ENCODE measurements at regions not wholly inside any gene's neighbourhood (a gene's known extent, or its start where the extent isn't known, plus 50 kb on each side); places are given as distances from the start of the nearest gene placed in this dataset.
A peak's percentile ranks its signal among the peaks of the same experiment; 100 is the strongest.

DNA sequence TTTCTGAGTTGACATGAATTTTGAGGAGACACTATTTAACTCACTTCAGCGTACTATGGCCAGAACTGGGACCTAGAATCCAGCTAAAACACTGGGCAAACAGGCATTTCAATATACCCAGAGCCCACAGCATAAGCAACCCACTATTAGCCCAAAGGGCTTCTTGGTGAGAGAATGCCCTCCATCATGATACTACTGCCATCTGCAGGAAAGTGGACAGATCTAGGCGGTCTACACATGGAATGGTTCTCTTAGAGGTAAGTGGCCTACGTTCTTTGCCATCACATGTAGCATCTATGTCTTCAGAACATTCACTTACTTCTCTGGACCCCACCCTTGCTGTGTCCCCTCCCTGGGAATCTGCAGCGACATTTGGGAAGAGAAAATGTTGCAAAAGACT, 181.3 kb upstream of the LINC00305 start:
- no peak overlapping the region for H3K4me3 ChIP-seq (ENCODE audit: low read depth, low read length)
- TF ChIP-seq, protein P1, sequence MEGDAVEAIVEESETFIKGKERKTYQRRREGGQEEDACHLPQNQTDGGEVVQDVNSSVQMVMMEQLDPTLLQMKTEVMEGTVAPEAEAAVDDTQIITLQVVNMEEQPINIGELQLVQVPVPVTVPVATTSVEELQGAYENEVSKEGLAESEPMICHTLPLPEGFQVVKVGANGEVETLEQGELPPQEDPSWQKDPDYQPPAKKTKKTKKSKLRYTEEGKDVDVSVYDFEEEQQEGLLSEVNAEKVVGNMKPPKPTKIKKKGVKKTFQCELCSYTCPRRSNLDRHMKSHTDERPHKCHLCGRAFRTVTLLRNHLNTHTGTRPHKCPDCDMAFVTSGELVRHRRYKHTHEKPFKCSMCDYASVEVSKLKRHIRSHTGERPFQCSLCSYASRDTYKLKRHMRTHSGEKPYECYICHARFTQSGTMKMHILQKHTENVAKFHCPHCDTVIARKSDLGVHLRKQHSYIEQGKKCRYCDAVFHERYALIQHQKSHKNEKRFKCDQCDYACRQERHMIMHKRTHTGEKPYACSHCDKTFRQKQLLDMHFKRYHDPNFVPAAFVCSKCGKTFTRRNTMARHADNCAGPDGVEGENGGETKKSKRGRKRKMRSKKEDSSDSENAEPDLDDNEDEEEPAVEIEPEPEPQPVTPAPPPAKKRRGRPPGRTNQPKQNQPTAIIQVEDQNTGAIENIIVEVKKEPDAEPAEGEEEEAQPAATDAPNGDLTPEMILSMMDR (IDR thresholded peaks at IDR 0.05; ENCODE audit: borderline replicate concordance, insufficient read depth, low read depth, low read length): 0 out of 2 replicates have a peak, but pooled peaks have one; percentile 6

DNA sequence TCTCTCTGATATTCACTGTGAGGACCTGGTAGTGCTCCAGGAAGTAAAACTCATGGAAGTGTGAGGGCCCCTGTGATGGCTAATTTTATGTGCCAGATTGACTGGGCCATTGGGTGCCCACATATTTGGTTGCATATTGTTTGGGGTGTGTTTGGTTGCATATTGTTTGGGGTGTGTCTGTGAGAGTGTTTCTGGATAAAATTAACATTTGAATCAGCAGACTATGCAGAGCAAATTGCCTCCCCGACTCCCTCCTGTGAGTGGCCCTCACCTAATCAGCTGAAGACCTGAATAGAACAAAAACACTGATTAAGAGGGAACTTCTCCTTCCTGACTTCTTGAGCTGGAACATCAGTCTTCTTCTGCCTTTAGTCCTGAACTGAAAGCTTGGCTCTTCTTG, 173.3 kb upstream of the LINC00305 start:
- H3K4me3 ChIP-seq (ENCODE audit: low read depth, low read length): no peak overlapping the region
- TF ChIP-seq, protein P1 (IDR thresholded peaks at IDR 0.05; ENCODE audit: borderline replicate concordance, insufficient read depth, low read depth, low read length): no peak

DNA sequence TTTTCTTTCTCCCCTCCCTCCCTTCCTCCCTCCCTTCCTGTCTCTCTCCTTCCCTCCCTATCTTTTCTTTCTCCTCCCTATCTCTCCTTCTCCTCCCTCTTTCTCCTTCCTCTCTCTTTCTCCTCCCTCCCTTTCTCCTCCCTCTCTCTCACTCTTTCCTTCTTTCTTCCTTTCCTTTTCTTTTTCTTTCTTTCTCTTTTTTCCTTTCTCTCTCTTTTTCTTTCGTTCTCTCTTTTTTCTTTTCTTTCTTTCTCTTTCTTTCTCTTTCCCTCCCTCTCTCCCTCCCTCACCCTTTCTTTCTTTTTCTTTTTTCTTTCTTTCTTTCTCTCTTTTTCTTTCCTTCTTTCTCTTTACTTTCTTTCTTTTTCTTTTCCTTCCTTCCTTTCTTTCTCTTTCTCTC, 169.7 kb upstream of the LINC00305 start:
- no peak overlapping the region for H3K4me3 ChIP-seq (ENCODE audit: low read depth, low read length)
- TF ChIP-seq, protein P1 (IDR thresholded peaks at IDR 0.05; ENCODE audit: borderline replicate concordance, insufficient read depth, low read depth, low read length): no peak

DNA sequence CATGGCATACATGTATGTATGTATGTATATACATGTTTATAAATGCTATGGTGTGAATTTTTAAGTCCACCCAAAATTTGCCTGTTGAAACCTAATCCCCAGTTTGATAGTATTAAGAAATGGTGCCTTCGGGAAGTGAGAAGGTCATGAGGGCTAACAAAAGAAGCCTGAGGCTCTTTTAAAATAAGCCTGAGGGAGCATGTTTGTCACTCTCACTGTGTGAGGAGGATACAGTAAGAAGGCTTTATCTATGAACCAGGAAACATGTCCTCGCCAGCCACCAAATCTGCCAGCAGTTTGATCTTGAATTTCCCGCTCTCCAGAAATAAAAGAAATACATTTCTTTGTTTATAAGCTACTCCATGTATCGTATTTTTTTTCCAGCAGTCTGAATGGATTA, 163.0 kb upstream of the LINC00305 start:
- TF ChIP-seq, protein P1 (IDR thresholded peaks at IDR 0.05; ENCODE audit: borderline replicate concordance, insufficient read depth, low read depth, low read length): no peak
- no peak overlapping the region for H3K4me3 ChIP-seq (ENCODE audit: low read depth, low read length)

DNA sequence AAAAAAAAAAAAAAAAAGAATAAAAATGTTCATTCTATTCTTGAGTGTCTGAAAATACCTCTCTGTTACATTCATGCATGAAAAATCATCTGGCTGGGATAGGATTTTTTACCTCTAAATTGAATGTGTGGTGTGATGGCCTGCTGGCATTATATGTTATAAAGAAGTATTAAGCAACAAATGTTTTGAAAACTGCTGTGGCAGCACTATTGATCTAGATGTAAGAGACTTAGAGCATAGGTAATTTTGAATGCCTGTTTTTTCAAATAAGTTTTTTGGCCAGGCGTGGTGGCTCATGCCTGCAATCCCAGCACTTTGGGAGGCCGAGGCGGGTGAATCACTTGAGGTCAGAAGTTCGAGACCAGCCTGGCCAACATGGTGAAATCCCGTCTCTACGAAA, 147.0 kb upstream of the LINC00305 start:
- TF ChIP-seq, protein P1 (IDR thresholded peaks at IDR 0.05; ENCODE audit: borderline replicate concordance, insufficient read depth, low read depth, low read length): no peak
- no peak overlapping the region for H3K4me3 ChIP-seq (ENCODE audit: low read depth, low read length)

DNA sequence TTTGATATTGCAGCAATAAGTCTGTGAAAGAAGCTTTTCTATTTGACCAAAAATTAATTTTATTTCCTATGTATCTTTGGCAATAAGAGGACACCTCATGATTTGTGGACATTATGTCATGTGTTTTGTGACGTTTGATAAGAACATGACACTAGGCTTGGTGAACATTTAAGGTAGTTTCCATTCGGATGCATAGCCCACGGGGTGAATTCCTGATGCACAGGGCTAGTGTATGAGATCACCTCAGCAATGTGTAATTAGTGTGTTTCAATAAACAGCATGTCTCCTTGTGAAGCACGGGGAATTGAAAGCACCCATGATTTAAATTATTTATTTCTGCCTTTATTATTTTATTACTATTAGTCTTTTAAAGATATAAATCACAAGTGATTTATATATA, 146.1 kb upstream of the LINC00305 start:
- H3K4me3 ChIP-seq (ENCODE audit: low read depth, low read length): no peak overlapping the region
- TF ChIP-seq, protein P1 (IDR thresholded peaks at IDR 0.05; ENCODE audit: borderline replicate concordance, insufficient read depth, low read depth, low read length): no peak

DNA sequence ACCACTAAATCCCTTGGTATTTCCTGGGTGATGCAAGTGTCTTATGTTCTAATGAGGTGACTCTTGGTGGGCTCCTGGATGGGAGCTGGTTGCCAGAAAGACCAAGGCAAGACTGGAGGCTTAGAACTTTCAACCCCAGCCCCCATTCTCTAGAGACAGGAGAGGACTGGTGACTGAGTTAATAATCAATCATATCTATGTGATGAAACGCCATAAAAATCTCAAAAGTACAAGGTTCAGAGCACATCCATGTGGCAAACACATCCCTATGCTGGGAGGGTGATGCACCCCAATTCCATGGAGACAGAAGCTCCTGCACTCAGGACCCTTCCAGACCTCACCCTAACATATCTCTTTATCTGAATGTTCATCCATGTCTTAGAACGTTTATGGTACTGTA, 139.5 kb upstream of the LINC00305 start:
- no peak overlapping the region for H3K4me3 ChIP-seq (ENCODE audit: low read depth, low read length)
- TF ChIP-seq, protein P1 (IDR thresholded peaks at IDR 0.05; ENCODE audit: borderline replicate concordance, insufficient read depth, low read depth, low read length): no peak

Measured in GM12875 (cell line).